ENCODE measurements at regions not wholly inside any gene's neighbourhood (a gene's known extent, or its start where the extent isn't known, plus 50 kb on each side); places are given as distances from the start of the nearest gene placed in this dataset.
"Not testable (repeated sequence)": the region's sequence is repeated elsewhere in the genome, so short reads cannot be mapped to it uniquely, and the experiment has no call there.

- not testable (repeated sequence) for DNase-seq
Measured at GRCh38 chr12:34309806-34310804, 287.8 kb downstream of the ALG10 start.

- no peak for DNase-seq
Measured at GRCh38 chr12:34311337-34311736, 289.0 kb downstream of the ALG10 start.

- no peak for DNase-seq
Measured at GRCh38 chr12:34327671-34328070, 305.4 kb downstream of the ALG10 start.

- no peak for DNase-seq
Measured at GRCh38 chr12:34333337-34333736, 311.0 kb downstream of the ALG10 start.

GRCh38 chr12:34334538-34334937, 312.2 kb downstream of the ALG10 start:
- DNase-seq, result no peak

- DNase-seq, result no peak
Measured at GRCh38 chr12:34334953-34335743, 312.9 kb downstream of the ALG10 start.

- DNase-seq, result no peak
Measured at GRCh38 chr12:34335819-34336262, 313.5 kb downstream of the ALG10 start.

- no peak for DNase-seq
Measured at GRCh38 chr12:34336619-34337465, 314.5 kb downstream of the ALG10 start.

- no peak for DNase-seq
Measured at GRCh38 chr12:34338751-34339150, 316.5 kb downstream of the ALG10 start.

- DNase-seq, result no peak
Measured at GRCh38 chr12:34339922-34340321, 317.6 kb downstream of the ALG10 start.

- no peak for DNase-seq
Measured at GRCh38 chr12:34340534-34341361, 318.5 kb downstream of the ALG10 start.

- no peak for DNase-seq
Measured at GRCh38 chr12:34341362-34341733, 319.1 kb downstream of the ALG10 start.

GRCh38 chr12:34342048-34342447, 319.8 kb downstream of the ALG10 start:
- DNase-seq, result no peak

GRCh38 chr12:34343345-34343744, 321.0 kb downstream of the ALG10 start:
- DNase-seq, result no peak

GRCh38 chr12:34343766-34344165, 321.5 kb downstream of the ALG10 start:
- no peak for DNase-seq

- DNase-seq, result no peak
Measured at GRCh38 chr12:34344851-34345522, 322.7 kb downstream of the ALG10 start.

GRCh38 chr12:34345801-34346200, 323.5 kb downstream of the ALG10 start:
- DNase-seq, result no peak

GRCh38 chr12:34346372-34347034, 324.2 kb downstream of the ALG10 start:
- no peak for DNase-seq

- no peak for DNase-seq
Measured at GRCh38 chr12:34347367-34347766, 325.1 kb downstream of the ALG10 start.

GRCh38 chr12:34348064-34348463, 325.8 kb downstream of the ALG10 start:
- no peak for DNase-seq
